CD1c-positive myeloid dendritic cell (primary cell): ENCODE measurements at regions not wholly inside any gene's neighbourhood (a gene's known extent, or its start where the extent isn't known, plus 50 kb on each side); places are given as distances from the start of the nearest gene placed in this dataset.

ENCODE experiments used
- DNase-seq: peaks from one replicate; pipeline ENCODE4 v3.0.0-alpha.2; 2016; ENCODE audit errors: extremely low spot score

DNA sequence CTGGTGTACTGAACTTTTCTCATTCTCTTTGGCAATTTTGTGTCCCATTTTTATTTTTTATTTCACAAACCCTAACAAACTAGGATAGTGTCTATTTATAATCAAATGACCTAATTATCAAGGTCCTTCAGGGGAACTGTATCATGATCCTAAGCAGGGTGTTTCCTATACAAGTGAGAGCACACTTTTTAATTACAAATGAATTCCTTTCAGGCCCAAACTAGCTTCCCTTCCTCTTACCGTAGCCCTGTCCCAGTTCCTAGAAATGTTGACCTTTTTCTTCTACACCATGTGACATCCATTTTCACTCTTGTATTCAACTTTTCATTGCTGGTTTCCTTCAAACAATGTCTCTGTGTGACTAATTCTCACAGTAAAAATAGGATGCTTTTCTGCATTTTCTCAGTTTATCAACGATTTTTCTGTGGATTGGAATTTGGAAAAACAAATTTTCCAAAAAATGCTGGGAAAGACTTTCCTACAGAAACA is 411.4 kb downstream of the CCDC91 start:
- no peak for DNase-seq

DNA sequence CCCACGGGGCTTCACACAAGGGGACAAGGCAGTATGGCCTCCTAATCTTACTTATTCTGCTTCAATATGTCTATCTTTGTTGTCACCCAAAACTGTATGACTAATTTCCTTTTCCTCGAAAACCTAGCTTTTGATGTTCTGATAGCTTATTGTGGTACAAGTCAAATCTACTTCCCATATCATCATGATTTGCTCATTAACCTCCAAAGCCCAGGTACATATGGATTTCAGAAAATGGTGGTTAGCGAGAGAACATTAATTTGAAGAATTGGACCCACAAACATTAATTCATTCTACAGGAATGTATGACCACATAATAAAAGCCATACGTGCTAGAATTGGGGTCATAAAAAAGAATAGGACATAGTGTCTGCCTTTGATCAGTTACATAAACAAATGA is 412.5 kb downstream of the CCDC91 start:
- DNase-seq, result no peak

GRCh38 chr12:28603239-28603638 is 413.0 kb downstream of the CCDC91 start:
- DNase-seq, result no peak

DNA sequence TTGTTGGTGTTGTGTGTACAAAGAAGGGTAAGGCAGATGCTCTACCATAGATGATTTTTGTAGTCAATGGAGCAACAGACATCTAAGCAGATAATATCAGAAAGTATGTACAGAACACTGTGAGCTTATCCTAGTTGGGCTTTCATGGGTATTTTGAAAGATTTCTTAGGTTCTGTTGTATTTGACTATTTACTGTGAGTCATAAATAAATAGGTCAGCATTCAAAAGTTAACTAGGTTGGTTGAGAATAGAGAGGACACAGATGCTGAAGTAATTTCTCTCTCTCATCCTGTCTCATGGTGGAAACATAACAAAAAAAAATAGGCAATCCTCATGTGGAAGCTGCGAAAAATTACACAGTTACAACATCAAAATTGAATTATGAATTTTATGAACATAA is 413.5 kb downstream of the CCDC91 start:
- no peak for DNase-seq

- no peak for DNase-seq
These were observed 414.0 kb downstream of the CCDC91 start for GRCh38 chr12:28604240-28604639.

DNA sequence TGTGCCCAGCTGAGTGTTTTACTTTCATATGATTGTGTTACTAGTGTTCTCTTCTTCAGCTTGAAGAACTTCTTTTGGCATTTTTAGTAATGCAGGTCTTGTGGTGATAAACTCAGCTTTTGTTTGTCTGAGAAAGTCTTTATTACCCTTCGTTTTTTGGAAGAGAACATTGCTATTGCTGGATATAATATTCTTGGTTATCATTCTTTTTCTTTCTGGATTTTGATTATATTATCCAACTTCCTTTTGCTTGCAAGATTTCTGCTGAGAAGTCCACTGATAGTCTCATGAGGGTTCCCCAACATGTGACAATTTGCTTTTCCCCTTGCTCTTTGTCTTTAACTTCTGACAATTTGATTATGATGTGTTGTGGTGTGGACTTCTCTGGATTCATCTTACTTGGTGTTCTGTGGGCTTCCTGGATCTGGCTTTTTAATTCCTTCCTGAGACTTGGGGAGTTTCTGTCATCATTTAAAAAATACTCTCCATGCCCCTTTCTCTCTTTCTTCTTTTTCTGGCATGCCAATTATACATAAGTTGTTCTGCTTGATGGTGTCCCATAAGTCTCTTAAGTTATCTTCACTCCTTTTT is 416.8 kb downstream of the CCDC91 start:
- no peak for DNase-seq

DNA sequence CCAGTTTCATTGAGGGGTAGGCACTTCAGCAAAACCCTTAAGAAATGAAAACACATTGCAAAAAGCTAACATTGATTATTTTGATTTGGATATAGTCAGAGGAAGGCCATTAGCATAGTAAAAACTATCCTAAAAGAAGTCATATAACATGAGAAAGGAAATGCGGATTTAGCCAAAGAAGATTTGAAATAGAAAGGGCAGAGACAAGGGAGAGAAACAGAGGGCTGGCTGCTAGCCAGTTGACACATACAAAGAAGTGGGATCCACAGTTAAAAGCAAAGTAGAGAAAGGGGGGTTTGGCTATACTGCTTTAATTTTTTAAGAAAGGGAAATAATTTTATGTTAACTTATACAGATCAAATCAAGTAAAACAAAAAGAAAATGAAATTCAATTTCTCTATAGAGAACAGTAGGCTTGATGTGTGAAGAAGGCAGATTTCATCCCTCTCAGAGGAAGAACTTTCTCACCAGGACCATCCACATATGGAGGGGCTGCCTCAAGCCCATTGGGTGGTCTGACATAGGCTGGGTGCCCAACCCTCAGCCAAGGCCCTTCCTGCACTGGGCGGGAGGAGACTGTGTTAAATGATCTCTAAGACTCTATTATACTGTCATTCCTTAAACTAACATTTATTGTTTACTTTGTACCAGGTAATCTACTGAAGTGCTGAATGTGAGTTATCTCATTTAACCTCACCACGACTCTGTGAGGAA is 420.3 kb downstream of the CCDC91 start:
- DNase-seq, result no peak

DNA sequence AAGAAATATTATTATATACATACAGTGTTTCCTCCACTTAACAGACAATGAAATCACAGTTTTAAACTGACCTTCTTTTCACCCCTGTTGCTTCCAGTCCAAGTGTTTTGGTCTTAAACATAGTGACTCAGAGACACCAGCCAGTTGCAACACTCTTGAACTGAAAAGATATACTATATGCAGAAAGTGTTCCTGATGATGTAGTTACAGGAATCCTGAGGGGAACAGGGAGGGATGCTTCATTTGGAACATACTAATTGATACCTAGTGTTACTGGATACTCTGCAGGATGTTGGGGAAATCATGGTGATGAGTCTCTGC is 420.8 kb downstream of the CCDC91 start:
- DNase-seq, result no peak

DNA sequence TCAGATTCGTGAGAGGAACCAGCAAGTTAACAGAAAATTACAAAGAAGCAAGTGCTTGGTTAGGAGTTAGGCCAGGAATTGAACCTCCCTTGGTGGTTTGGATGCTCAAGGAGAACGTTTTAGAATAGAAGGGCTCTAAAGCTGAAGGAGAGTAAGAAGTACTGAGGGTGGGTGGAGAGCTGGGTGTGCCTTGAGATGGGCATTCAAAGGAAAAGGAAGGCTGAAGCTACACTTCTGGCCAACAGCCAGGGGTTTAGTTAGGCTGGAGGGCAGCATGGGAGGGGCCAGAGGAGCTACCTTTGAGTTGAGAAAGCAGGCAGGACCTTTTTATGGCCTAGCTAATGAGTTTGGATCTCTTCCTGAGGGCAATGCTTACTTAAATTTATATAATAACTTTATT is 421.2 kb downstream of the CCDC91 start:
- no peak for DNase-seq

DNA sequence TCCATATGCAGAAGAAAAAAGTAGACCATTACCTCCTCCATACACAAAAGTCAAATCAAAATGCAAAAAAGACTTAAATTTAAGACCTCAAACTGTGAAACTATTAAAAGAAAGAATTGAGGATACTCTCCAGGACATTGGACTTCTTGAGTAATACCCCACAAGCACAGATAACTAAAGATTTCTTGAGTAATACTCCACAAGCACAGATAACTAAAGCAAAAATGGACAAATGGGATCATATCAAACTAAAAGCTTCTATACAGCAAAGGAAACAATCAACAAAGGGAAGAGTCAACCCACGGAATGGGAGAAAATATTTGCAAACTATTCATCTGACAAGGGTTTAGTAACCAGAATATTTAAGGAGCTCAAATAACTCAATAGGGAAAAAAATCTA is 427.9 kb downstream of the CCDC91 start:
- no peak for DNase-seq

GRCh38 chr12:28618772-28619171 is 428.5 kb downstream of the CCDC91 start:
- no peak for DNase-seq

DNA sequence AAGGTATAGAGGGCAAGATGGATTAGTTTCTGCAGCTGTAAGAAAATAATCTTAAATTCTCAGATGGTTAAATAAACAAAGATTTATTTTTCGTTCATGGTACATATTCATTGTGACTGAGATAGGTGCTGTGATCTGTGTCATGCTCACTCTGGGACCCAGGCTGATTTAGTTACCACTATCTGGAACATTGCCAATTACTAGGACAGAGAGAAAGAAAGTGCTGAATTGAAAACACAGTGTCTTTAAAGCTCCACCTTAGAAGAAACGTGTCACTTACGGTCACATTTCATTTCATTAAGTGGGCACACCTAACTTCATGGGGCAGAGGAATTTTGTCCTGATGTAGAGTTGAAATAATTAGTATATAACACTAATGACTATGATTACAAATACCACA is 430.0 kb downstream of the CCDC91 start:
- DNase-seq, result no peak

DNA sequence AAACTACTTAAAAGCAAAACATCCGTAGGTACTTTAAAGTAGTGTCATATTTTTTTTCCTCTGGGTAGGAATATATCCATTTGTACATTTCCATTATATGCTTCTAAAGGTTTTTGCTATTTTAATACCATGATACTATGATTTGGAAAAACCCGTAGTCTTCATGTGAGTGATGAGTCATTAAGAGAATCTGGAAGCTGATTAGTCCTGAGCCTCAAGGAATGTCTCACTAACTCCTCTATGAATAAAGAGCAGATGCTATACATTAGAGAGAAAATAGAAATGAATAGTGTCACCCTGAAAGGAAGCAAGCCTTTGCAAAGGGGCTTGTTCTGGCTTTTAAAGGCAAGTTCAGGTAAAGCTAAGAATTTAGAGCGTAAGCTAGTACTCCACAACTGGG is 432.1 kb downstream of the CCDC91 start:
- DNase-seq, result no peak

DNA sequence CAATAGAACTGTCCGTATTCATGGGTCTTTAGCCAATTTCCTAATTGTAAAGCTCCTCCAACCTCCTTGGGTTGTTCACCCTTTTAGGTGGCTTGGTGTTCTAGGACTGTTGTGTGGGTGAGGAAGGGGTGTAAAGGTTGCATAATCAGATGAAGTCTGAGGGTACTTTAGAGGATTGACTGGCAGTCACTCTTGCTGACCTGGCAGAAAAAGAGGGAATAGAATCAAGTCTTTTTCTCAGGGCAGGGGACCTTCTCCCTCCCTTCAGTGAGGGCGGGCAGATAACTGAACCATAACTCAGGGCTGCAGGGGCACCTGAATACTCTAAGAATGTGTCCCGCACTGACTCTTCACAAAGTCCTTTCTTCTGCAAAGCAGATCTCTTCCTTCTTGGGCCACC is 436.2 kb downstream of the CCDC91 start:
- DNase-seq, result no peak

DNA sequence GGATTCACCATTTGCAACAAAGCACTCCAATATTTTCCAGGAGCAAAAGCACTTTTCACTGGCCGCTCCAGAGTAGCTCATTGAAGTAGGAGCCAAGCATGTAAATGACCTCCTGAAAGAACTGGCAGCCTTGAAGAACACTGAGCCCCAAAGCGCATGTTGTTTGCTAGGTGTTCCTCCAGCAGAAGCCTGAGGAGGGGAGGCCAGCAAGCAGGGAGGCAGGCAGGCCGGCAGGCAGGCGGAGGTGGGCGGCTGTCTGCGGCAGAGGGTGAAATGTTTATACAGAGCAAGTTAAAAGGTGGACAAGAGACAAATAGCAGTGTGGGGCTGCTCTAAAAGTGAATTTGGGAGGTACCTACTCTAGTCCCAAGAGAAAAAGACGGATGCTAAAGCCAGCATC is 439.4 kb downstream of the CCDC91 start:
- no peak for DNase-seq

DNA sequence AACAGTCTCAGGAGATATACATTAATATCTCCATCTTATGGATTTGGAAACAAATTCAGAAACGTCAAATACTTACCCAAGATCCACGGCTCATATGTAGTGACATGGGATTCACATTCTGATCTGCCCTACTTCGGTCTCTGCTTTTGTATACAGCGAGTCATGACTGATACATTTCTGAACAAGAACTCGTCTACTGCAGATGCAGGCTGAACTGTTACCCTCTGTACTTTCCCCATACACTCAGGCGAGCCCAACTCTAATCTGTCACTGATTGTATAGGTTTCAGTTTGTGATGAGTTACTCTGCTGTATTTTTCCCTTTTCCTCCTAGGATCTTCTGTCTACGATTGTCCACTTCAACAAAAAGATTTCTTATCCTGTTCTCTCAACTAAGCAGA is 441.6 kb downstream of the CCDC91 start:
- DNase-seq, result no peak

DNA sequence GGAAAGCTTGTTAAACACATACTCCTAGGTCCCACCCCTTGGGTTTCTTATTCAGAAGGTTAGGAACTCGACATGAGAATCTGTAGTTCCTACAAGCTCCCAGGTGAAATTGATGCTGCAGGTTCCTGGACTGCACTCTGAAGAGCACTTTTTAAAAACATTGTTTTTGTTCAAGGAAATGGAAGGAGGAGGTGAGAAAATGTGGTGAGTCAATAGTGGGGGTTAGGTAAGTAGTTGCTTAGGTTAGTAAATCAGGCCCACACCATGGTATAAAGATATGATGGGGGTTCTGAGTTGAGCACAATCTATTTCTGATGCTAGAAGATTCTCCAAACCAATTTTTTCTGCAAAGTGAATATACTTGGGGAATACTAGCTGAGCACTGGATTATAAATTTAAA is 450.3 kb downstream of the CCDC91 start:
- DNase-seq, result no peak

GRCh38 chr12:28645436-28645835 is 455.2 kb downstream of the CCDC91 start:
- DNase-seq, result no peak

GRCh38 chr12:28645891-28646290 is 455.6 kb downstream of the CCDC91 start:
- DNase-seq, result no peak

DNA sequence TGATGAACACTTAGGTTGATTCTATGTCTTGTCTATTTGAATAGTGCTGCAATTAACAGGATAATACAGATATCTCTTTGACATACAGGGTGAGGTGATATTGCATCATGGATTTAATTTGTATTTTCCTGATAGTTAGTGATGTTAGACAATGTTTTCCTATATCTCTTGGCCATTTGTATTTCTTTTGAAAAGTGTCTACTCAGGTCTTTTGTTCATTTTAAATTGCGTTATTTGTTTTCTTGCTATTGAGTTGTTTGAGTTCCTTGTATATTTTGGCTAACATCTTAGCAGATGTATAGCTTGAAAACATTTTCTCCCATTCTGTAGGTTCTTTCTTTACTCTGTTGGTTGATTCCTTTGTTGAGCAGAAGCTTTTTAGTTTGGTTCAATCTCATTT is 460.6 kb downstream of the CCDC91 start:
- DNase-seq, result no peak

GRCh38 chr12:28652239-28652638 is 462.0 kb downstream of the CCDC91 start:
- no peak for DNase-seq

GRCh38 chr12:28681980-28682379 is 467.1 kb upstream of the FAR2 start:
- no peak for DNase-seq

GRCh38 chr12:28683366-28683765 is 465.7 kb upstream of the FAR2 start:
- no peak for DNase-seq
